ENCODE measurements at regions not wholly inside any gene's neighbourhood (a gene's known extent, or its start where the extent isn't known, plus 50 kb on each side); places are given as distances from the start of the nearest gene placed in this dataset.

GRCh38 chr7:3153118-3153517, 109.5 kb upstream of the CARD11 start:
- WGBS, 2 donors (ENCODE audit: low coverage in 1 of 2) = 63 to 72% methylated on average over 6 of the region's 6 CpGs
- TF ChIP-seq POLR2AphosphoS5 (IDR thresholded peaks at IDR 0.05) (no peak), POLR2A (IDR thresholded peaks at IDR 0.05) (no peak), CTCF (IDR thresholded peaks at IDR 0.05) (no peak), EP300 (IDR thresholded peaks at IDR 0.05; ENCODE audit: low read depth) (no peak)
- in situ Hi-C loops (cut with MboI; ENCODE audit: low pct_ligation_motif_present in 1 of 4, low pct_unique_long_range_greater_than_20kb in 1 of 4, low sequenced_read_pairs in 3 of 4) = loop anchor here in 1 of 4 donors (10.0 kb wide), 1 partner anchor 278 kb away; no protein-coding TSS in a partner anchor
- Histone ChIP-seq H3K36me3 (no peaks in the 10 kb centered on the region), H3K4me3 (no peak overlapping the region), H3K4me1 (no peaks in the 10 kb centered on the region), H3K27ac (no peak overlapping the region), H3K9me3 (no peaks in the 10 kb centered on the region), H3K27me3 (peaks cover 6% of the 10 kb centered on the region)
- intact Hi-C loops (cut with DNase I; ENCODE audit: low total_unique reads) = loop anchor here (10.0 kb wide), 1 partner anchor 288 kb away; no protein-coding TSS in a partner anchor
- no peak for DNase-seq

GRCh38 chr7:3154317-3154716, 110.7 kb upstream of the CARD11 start:
- no peaks in the 10 kb centered on the region for H3K9me3 ChIP-seq
- H3K27me3 ChIP-seq = peaks cover 6% of the 10 kb centered on the region
- in situ Hi-C loops (cut with MboI; ENCODE audit: low pct_ligation_motif_present in 1 of 4, low pct_unique_long_range_greater_than_20kb in 1 of 4, low sequenced_read_pairs in 3 of 4) = loop anchor here in 1 of 4 donors (10.0 kb wide), 1 partner anchor 280 kb away; no protein-coding TSS in a partner anchor
- no peak overlapping the region for H3K27ac ChIP-seq
- H3K4me3 ChIP-seq = no peak overlapping the region
- 86% methylated on average over 5 of the region's 5 CpGs; no CpG with 5 or more reads in 1 of the 2 donors for WGBS, 2 donors (ENCODE audit: low coverage in 1 of 2)
- no peak for TF ChIP-seq POLR2AphosphoS5 (IDR thresholded peaks at IDR 0.05)
- TF ChIP-seq CTCF (IDR thresholded peaks at IDR 0.05) = no peak
- no peak for TF ChIP-seq POLR2A (IDR thresholded peaks at IDR 0.05)
- no peak for TF ChIP-seq EP300 (IDR thresholded peaks at IDR 0.05; ENCODE audit: low read depth)
- no peak for DNase-seq
- intact Hi-C loops (cut with DNase I; ENCODE audit: low total_unique reads) = loop anchor here (10.0 kb wide), 1 partner anchor 290 kb away; no protein-coding TSS in a partner anchor
- no peaks in the 10 kb centered on the region for H3K36me3 ChIP-seq
- H3K4me1 ChIP-seq = no peaks in the 10 kb centered on the region

DNA sequence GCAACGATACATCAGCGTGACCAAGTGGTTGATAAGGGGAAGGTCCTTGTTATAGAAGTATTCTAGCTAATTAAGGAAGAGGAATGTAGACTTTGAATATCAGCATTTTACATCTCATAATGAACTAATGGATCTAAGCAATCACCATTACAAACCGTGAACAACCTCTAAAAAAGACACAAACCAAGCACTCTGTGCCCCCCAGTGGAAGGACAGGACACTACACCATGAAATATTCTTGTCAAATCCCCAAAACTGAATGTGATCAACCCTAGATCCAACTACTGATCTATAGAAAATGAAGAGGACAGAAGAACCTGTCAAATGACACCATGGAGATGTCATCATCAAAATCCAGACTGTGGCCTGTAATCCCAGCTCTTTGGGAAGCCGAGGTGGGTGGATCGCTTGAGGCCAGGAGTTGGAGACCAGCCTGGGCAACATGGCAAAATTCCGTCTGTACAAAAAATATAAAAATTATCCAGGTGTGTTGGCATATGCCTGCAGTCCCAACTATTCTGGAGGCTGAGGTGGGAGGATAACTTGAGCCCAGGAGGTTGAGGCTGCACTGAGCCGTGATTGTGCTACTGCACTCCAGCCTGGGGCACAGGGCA, 111.3 kb upstream of the CARD11 start:
- H3K27me3 ChIP-seq = peaks cover 6% of the 10 kb centered on the region
- WGBS, 2 donors (ENCODE audit: low coverage in 1 of 2) = 51 to 74% methylated on average over 4 to 7 of the region's 7 CpGs
- H3K9me3 ChIP-seq = no peaks in the 10 kb centered on the region
- intact Hi-C loops (cut with DNase I; ENCODE audit: low total_unique reads) (loop anchor here (10.0 kb wide), 1 partner anchor 290 kb away; no protein-coding TSS in a partner anchor), in situ Hi-C loops (cut with MboI; ENCODE audit: low pct_ligation_motif_present in 1 of 4, low pct_unique_long_range_greater_than_20kb in 1 of 4, low sequenced_read_pairs in 3 of 4) (loop anchor here in 2 of 4 donors (5.0 to 10.0 kb wide), 2 partner anchors 280 to 288 kb away; no protein-coding TSS in a partner anchor)
- no peak overlapping the region for H3K27ac ChIP-seq
- H3K4me1 ChIP-seq = no peaks in the 10 kb centered on the region
- H3K4me3 ChIP-seq = no peak overlapping the region
- TF ChIP-seq EP300 (IDR thresholded peaks at IDR 0.05; ENCODE audit: low read depth) = no peak
- peak; percentile 63 to 78 (median 67) for TF ChIP-seq CTCF (IDR thresholded peaks at IDR 0.05)
- no peaks in the 10 kb centered on the region for H3K36me3 ChIP-seq
- DNase-seq = peak; percentile 31

- peaks cover 6% of the 10 kb centered on the region for H3K27me3 ChIP-seq
- H3K4me3 ChIP-seq = no peak overlapping the region
- TF ChIP-seq CTCF (IDR thresholded peaks at IDR 0.05) (no peak), POLR2A (IDR thresholded peaks at IDR 0.05) (no peak), EP300 (IDR thresholded peaks at IDR 0.05; ENCODE audit: low read depth) (no peak), POLR2AphosphoS5 (IDR thresholded peaks at IDR 0.05) (no peak)
- intact Hi-C loops (cut with DNase I; ENCODE audit: low total_unique reads) = loop anchor here (10.0 kb wide), 1 partner anchor 292 kb away; no protein-coding TSS in a partner anchor
- no peaks in the 10 kb centered on the region for H3K36me3 ChIP-seq
- no peak for DNase-seq
- no peaks in the 10 kb centered on the region for H3K4me1 ChIP-seq
- in situ Hi-C loops (cut with MboI; ENCODE audit: low pct_ligation_motif_present in 1 of 4, low pct_unique_long_range_greater_than_20kb in 1 of 4, low sequenced_read_pairs in 3 of 4) = loop anchor here in 2 of 4 donors (5.0 to 10.0 kb wide), 2 partner anchors 282 to 289 kb away; no protein-coding TSS in a partner anchor
- H3K27ac ChIP-seq = no peak overlapping the region
- H3K9me3 ChIP-seq = no peaks in the 10 kb centered on the region
- 58 to 68% methylated on average over 5 to 9 of the region's 9 CpGs for WGBS, 2 donors (ENCODE audit: low coverage in 1 of 2)
Observed at GRCh38 chr7:3156508-3156907, 112.8 kb upstream of the CARD11 start.
